Right atrium auricular region (tissue), 2 donors: ENCODE measurements at regions not wholly inside any gene's neighbourhood (a gene's known extent, or its start where the extent isn't known, plus 50 kb on each side); places are given as distances from the start of the nearest gene placed in this dataset.

Experiments
- DNase-seq: peaks from one replicate; pipeline ENCODE4 v3.0.0-alpha.2; 2019; ENCODE audit warnings: low spot score
- H3K27ac ChIP-seq, 2 donors: fragments of 200-600 bp; sonication (generic); 1 replicate in 1 of 2; 2 replicates in 1 of 2; pipeline ENCODE4 v1.5.1; 2016 to 2019
- H3K27me3 ChIP-seq, 2 donors: fragments of 200-600 bp; sonication (generic); one replicate each; pipeline versions ENCODE4 v1.5.1 to v1.6.0; 2017 to 2019
- H3K36me3 ChIP-seq: fragments of 200-600 bp; sonication (generic); one replicate; pipeline ENCODE4 v1.5.1; 2016
- H3K4me1 ChIP-seq, 2 donors: fragments of 200-600 bp; sonication (generic); one replicate each; pipeline versions ENCODE4 v1.5.1 to v1.6.0; 2017 to 2019
- H3K4me3 ChIP-seq, 2 donors: fragments of 200-600 bp; sonication (generic); 1 replicate in 1 of 2; 2 replicates in 1 of 2; pipeline ENCODE4 v1.5.1; 2017 to 2019; ENCODE audit warnings: mild to moderate bottlenecking in 1 of 2, moderate library complexity in 1 of 2
- H3K9me3 ChIP-seq, 2 donors: fragments of 200-600 bp; sonication (generic); one replicate each; pipeline ENCODE4 v1.5.1; 2019
- TF ChIP-seq, protein P1 (sequence below), 2 donors: fragments of 200-600 bp; sonication (generic); IDR thresholded peaks; one replicate each; pipeline ENCODE4 v1.5.1; 2019; ENCODE audit warnings: antibody characterized with exemption in 2 of 2

DNA sequence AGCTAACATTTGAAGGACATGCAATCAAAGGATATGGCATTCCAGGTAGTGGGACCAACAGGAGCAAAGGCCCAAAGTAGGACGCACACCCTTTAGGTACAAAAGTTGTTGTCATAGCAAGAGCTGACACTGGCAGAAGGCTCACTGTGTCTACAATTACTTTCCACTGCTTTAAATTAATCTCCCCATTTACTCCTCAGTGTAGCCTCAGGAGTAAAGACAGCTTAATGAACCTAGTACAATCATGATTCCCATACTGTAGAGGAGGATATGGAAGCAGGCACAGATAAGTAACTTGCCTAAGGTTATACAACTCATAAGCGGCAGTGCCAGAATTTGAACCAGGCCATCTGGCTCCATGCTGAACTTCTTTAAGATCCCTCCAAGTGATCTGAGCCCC is 212.9 kb upstream of the SFSWAP start:
- Histone ChIP-seq H3K27ac (no peak overlapping the region), H3K27me3 (no peaks in the 10 kb centered on the region), H3K4me3 (no peak overlapping the region), H3K9me3 (no peaks in the 10 kb centered on the region), H3K36me3 (no peaks in the 10 kb centered on the region), H3K4me1 (no peaks in the 10 kb centered on the region)
- peak; percentile 16 for DNase-seq
- TF ChIP-seq, protein P1, sequence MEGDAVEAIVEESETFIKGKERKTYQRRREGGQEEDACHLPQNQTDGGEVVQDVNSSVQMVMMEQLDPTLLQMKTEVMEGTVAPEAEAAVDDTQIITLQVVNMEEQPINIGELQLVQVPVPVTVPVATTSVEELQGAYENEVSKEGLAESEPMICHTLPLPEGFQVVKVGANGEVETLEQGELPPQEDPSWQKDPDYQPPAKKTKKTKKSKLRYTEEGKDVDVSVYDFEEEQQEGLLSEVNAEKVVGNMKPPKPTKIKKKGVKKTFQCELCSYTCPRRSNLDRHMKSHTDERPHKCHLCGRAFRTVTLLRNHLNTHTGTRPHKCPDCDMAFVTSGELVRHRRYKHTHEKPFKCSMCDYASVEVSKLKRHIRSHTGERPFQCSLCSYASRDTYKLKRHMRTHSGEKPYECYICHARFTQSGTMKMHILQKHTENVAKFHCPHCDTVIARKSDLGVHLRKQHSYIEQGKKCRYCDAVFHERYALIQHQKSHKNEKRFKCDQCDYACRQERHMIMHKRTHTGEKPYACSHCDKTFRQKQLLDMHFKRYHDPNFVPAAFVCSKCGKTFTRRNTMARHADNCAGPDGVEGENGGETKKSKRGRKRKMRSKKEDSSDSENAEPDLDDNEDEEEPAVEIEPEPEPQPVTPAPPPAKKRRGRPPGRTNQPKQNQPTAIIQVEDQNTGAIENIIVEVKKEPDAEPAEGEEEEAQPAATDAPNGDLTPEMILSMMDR (IDR thresholded peaks at IDR 0.05): no peak

DNA sequence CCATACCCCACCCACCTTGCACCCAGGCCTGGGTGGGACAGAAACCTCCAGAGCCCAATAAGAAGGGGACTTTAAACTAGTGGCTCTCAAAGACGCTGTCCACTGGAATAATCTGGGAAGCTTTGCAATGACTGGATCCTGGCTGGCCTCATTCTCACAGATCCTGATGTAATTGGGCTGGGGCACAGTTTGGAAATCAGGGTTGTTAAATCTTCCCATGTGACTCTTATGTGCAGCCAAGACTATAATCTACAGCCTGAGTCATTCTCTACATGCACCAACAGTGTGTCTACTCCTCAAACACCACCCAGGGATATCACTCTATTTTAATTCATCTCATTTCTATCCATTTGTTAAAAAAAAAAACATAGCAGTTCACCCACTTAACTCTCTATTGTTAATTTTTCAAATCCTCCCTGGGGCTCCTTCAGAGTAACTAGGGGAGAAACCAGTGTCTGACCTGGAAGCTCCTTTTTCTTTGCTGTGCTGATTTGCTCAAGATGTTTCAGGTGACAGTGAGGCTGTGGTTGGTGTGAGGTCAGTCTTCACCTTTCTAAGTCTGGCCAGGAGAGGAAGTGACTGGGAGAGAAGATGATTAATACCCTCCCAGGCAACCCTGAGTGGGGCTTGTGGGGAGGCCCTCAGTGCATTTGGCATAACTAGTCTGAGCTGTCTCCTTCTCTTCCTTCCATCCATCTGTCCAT is 211.6 kb upstream of the SFSWAP start:
- Histone ChIP-seq H3K27ac (no peak overlapping the region), H3K4me1 (no peaks in the 10 kb centered on the region), H3K4me3 (no peak overlapping the region), H3K36me3 (no peaks in the 10 kb centered on the region), H3K9me3 (no peaks in the 10 kb centered on the region), H3K27me3 (no peaks in the 10 kb centered on the region)
- TF ChIP-seq, protein P1 (IDR thresholded peaks at IDR 0.05): no peak
- peak; percentile 67 for DNase-seq

DNA sequence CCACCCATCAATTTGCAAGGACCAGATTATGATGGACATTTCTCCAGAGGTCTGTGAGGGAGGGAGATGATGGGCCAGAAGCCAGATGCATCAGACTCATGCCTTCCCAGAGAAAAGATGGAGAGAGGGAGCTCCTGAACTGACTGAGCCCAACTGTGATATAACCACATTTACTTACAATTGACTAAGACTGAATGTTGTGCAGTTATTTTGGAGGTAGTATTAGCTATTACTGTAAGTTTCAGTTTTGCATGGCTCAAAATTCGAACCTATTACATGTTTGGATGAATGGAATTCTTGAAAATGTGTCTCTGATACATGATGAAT is 211.1 kb upstream of the SFSWAP start:
- H3K27me3 ChIP-seq: no peaks in the 10 kb centered on the region
- H3K4me3 ChIP-seq: no peak overlapping the region
- DNase-seq: no peak
- H3K4me1 ChIP-seq: no peaks in the 10 kb centered on the region
- H3K36me3 ChIP-seq: no peaks in the 10 kb centered on the region
- no peak overlapping the region for H3K27ac ChIP-seq
- H3K9me3 ChIP-seq: no peaks in the 10 kb centered on the region
- TF ChIP-seq, protein P1 (IDR thresholded peaks at IDR 0.05): no peak

DNA sequence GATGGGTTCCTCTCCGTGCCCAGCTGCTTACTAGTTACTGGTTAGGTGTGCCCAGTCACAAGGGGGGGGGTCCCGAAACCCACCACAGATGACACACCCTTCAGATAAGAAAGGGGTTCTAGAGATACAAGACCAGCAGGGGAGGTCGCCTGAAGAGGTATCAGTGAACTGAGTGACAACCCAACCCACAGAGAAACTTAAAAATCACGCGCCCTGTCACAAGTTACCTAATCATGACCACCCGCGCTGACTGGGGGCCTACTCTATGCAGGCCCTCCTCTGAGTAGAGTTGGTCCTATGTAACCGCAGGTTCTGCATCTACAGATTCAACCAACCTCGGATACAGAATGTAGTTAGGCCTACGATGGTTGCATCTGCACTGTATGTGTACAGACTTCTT is 210.3 kb upstream of the SFSWAP start:
- TF ChIP-seq, protein P1 (IDR thresholded peaks at IDR 0.05): no peak
- no peak overlapping the region for H3K4me3 ChIP-seq
- no peak overlapping the region for H3K27ac ChIP-seq

DNA sequence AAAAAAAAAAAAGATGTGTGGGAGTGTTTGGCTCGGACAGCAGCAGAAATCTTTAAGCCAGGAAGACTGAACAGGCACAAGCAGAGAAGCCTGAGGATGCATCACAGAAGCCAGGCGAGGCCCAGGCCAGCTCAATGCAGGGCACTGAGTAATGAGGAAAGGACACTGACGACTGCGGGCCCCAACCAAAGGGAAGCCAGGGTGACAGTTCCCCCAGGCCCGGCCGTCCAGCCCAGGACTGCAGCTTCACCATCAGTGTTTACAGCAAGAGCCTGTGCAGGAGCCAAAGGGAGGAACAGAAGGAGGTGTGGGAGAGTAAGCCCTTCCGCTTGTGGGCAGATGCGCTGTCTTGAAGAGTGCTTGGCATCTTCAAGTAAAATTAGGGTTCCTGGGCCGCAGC is 205.3 kb upstream of the SFSWAP start:
- TF ChIP-seq, protein P1 (IDR thresholded peaks at IDR 0.05): no peak
- DNase-seq: peak; percentile 51
- Histone ChIP-seq H3K4me3 (no peak overlapping the region), H3K36me3 (no peaks in the 10 kb centered on the region), H3K9me3 (no peaks in the 10 kb centered on the region), H3K27ac (no peak overlapping the region), H3K4me1 (no peaks in the 10 kb centered on the region), H3K27me3 (no peaks in the 10 kb centered on the region)

More for the DNA sequence above, 210.3 kb upstream of the SFSWAP start:
- Histone ChIP-seq H3K9me3 (no peaks in the 10 kb centered on the region), H3K27me3 (no peaks in the 10 kb centered on the region), H3K4me1 (no peaks in the 10 kb centered on the region), H3K36me3 (no peaks in the 10 kb centered on the region)
- DNase-seq: no peak

DNA sequence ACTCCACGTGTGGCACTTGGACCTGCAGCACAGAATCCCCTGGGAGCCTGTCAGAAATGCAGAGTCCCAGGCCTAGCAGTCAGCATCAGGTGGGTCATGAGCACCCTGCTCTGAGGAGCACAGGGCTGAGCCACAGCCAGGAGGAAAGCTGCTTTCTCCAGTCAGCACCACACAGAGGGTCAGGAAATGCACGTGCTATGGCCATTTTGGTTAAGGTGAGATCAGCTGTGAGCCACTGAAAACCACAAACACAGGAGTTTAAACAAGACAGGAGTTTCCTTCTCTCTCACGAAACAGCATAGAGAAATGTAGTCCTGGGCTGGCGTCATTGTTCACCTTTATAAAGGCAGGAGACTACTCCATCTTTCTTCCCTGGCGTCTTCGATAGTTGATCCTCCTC is 204.5 kb upstream of the SFSWAP start:
- H3K36me3 ChIP-seq: no peaks in the 10 kb centered on the region
- no peaks in the 10 kb centered on the region for H3K27me3 ChIP-seq
- no peak overlapping the region for H3K4me3 ChIP-seq
- TF ChIP-seq, protein P1 (IDR thresholded peaks at IDR 0.05): no peak
- no peaks in the 10 kb centered on the region for H3K4me1 ChIP-seq
- no peak for DNase-seq
- H3K27ac ChIP-seq: no peak overlapping the region
- no peaks in the 10 kb centered on the region for H3K9me3 ChIP-seq
